A549 (cell line): ENCODE measurements at regions not wholly inside any gene's neighbourhood (a gene's known extent, or its start where the extent isn't known, plus 50 kb on each side); places are given as distances from the start of the nearest gene placed in this dataset.

Source experiments
- CBX2 ChIP-seq: fragments of 200-600 bp; sonication (generic); IDR thresholded peaks from 2 replicates; pipeline ENCODE4 v1.6.1; 2016; ENCODE audit warnings: low read depth, mild to moderate bottlenecking, borderline replicate concordance
- CEBPB ChIP-seq, 2 experiments: fragments of >200 bp in 1 of 2; sonication (Bioruptor Twin) in 1 of 2; formaldehyde crosslinking in 1 of 2; IDR thresholded peaks; 2 replicates each; pipeline ENCODE4 v1.6.1; 2012 to 2016
- EP300 ChIP-seq, 2 experiments: fragments of >200 bp; sonication (Bioruptor Twin); formaldehyde crosslinking; IDR thresholded peaks; 2 replicates in 1 of 2; 3 replicates in 1 of 2; pipeline ENCODE4 v1.6.1; 2016 to 2017
- JUN ChIP-seq, 2 experiments: fragments of >200 bp; sonication (Bioruptor Twin); formaldehyde crosslinking; IDR thresholded peaks; 2 replicates in 1 of 2; 3 replicates in 1 of 2; pipeline ENCODE4 v1.6.1; 2016 to 2017
- MAZ ChIP-seq: fragments of 150-350 bp; IDR thresholded peaks from 2 replicates; pipeline ENCODE4 v1.6.1; 2014; ENCODE audit warnings: antibody characterized with exemption, low read depth, low read length, borderline replicate concordance
- MYC ChIP-seq: IDR thresholded peaks from 2 replicates; pipeline ENCODE4 v1.6.1; 2012; ENCODE audit warnings: mild to moderate bottlenecking, inconsistent platforms, low read length, improper control_type of control experiment, borderline replicate concordance
- NR3C1 ChIP-seq: fragments of >200 bp; sonication (Bioruptor Twin); formaldehyde crosslinking; IDR thresholded peaks from 3 replicates; pipeline ENCODE4 v1.6.1; 2017
- POLR2A ChIP-seq: IDR thresholded peaks from 2 replicates; pipeline ENCODE4 v1.6.1; 2012; ENCODE audit warnings: mild to moderate bottlenecking, low read length
- TF ChIP-seq, protein P1 (sequence below): fragments of >200 bp; sonication (Bioruptor Twin); formaldehyde crosslinking; IDR thresholded peaks from 3 replicates; pipeline ENCODE4 v1.5.1; 2016
- TF ChIP-seq, protein P2 (sequence below): fragments of 450-650 bp; IDR thresholded peaks from 2 replicates; pipeline ENCODE4 v1.6.1; 2014; ENCODE audit warnings: antibody characterized with exemption
- TF ChIP-seq, protein P3 (sequence below): fragments of 200-600 bp; sonication (generic); IDR thresholded peaks from 2 replicates; pipeline ENCODE4 v1.6.1; 2016; ENCODE audit warnings: antibody characterized with exemption, mild to moderate bottlenecking, moderate library complexity

DNA sequence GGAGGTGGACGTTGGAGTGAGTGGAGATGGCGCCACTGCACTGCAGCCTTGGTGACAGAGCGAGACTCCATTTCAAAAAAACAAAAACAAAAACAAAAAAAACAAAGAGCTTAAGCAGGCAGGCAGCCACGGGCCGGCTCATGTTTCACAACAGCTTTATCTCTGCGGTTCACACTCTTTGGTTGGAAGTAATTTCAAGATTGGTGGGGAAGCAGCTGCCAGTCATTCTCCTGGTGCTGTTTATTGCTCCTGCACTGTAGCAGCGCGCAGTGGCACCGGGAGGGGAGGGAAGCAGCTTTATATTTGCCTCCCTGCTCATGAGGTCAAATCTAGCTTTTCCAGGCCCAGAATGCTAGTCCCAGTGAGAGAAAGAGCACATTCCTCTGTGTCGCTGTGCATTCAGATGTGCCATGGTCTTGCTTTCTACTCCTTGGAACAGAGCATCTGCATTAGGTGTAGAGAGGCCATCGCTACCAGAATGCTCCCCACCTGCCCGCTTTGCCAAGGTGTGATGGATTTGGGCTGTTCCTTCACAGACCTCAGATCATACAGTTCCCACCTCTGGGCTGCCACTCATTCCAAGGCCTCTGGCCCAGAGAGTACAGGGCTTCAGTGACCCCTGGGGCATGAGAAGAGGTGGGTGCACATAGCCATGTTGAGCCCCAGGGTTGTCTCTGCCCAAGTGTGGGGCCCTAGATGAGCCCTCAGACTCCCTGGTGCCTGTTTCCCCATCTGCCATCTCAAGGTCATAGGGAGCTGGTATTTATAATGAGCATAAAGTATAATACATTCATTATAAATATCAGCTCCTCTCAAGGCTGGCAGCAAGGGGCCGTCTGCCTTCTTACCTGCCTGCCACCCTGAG lies 270.4 kb downstream of the MED10 start:
- no peak for TF ChIP-seq CEBPB (IDR thresholded peaks at IDR 0.05)
- no peak for TF ChIP-seq POLR2A
- TF ChIP-seq, protein P1, sequence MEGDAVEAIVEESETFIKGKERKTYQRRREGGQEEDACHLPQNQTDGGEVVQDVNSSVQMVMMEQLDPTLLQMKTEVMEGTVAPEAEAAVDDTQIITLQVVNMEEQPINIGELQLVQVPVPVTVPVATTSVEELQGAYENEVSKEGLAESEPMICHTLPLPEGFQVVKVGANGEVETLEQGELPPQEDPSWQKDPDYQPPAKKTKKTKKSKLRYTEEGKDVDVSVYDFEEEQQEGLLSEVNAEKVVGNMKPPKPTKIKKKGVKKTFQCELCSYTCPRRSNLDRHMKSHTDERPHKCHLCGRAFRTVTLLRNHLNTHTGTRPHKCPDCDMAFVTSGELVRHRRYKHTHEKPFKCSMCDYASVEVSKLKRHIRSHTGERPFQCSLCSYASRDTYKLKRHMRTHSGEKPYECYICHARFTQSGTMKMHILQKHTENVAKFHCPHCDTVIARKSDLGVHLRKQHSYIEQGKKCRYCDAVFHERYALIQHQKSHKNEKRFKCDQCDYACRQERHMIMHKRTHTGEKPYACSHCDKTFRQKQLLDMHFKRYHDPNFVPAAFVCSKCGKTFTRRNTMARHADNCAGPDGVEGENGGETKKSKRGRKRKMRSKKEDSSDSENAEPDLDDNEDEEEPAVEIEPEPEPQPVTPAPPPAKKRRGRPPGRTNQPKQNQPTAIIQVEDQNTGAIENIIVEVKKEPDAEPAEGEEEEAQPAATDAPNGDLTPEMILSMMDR, result no peak
- no peak for TF ChIP-seq EP300 (IDR thresholded peaks at IDR 0.05)
- TF ChIP-seq NR3C1, result no peak
- TF ChIP-seq, protein P2, sequence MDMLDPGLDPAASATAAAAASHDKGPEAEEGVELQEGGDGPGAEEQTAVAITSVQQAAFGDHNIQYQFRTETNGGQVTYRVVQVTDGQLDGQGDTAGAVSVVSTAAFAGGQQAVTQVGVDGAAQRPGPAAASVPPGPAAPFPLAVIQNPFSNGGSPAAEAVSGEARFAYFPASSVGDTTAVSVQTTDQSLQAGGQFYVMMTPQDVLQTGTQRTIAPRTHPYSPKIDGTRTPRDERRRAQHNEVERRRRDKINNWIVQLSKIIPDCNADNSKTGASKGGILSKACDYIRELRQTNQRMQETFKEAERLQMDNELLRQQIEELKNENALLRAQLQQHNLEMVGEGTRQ, result no peak
- TF ChIP-seq JUN (IDR thresholded peaks at IDR 0.05), result no peak
- TF ChIP-seq CBX2, result no peak
- TF ChIP-seq, protein P3, sequence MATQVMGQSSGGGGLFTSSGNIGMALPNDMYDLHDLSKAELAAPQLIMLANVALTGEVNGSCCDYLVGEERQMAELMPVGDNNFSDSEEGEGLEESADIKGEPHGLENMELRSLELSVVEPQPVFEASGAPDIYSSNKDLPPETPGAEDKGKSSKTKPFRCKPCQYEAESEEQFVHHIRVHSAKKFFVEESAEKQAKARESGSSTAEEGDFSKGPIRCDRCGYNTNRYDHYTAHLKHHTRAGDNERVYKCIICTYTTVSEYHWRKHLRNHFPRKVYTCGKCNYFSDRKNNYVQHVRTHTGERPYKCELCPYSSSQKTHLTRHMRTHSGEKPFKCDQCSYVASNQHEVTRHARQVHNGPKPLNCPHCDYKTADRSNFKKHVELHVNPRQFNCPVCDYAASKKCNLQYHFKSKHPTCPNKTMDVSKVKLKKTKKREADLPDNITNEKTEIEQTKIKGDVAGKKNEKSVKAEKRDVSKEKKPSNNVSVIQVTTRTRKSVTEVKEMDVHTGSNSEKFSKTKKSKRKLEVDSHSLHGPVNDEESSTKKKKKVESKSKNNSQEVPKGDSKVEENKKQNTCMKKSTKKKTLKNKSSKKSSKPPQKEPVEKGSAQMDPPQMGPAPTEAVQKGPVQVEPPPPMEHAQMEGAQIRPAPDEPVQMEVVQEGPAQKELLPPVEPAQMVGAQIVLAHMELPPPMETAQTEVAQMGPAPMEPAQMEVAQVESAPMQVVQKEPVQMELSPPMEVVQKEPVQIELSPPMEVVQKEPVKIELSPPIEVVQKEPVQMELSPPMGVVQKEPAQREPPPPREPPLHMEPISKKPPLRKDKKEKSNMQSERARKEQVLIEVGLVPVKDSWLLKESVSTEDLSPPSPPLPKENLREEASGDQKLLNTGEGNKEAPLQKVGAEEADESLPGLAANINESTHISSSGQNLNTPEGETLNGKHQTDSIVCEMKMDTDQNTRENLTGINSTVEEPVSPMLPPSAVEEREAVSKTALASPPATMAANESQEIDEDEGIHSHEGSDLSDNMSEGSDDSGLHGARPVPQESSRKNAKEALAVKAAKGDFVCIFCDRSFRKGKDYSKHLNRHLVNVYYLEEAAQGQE, result no peak
- no peak for TF ChIP-seq MYC
- no peak for TF ChIP-seq MAZ
